ENCODE measurements at regions not wholly inside any gene's neighbourhood (a gene's known extent, or its start where the extent isn't known, plus 50 kb on each side); places are given as distances from the start of the nearest gene placed in this dataset.

DNA sequence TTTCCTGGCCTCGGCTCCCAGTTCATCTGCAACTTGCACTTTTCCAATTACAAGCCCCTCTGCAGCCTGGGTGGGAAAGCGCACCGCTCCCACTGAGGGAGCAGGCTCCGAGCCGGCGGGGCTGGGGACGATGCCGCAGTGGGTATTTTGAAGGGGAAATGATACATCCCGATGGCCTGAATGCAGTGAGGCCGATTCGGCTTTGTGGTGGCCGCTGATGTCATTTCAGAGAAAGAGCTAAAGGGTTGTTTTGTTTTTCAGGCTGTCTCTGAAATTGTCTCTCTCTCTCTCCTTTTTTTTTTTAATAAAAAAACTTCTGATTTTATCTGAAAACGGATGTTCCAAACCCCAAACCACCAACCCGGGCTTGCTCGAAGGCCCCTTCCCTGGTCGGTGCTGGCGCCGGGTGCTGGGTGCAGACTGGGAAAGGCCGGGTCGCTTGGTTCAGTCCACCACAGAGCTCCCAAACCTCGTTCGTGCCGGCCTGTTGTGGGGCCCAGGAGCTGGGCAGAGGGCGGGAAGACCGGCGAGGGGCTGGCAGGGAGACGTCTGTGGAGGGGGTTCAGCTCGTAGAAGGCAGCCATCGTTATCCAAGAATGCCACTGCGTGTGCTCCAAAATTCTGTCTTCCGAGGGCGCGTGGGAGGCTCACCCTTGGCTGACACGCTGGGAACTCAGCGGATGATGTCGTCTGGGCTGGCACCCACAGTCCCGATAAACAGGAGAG lies 102.8 kb downstream of the FOXL1 start:
- no peak for DNase-seq (ENCODE audit: extremely low read depth in 1 of 2, low read depth in 1 of 2)

DNA sequence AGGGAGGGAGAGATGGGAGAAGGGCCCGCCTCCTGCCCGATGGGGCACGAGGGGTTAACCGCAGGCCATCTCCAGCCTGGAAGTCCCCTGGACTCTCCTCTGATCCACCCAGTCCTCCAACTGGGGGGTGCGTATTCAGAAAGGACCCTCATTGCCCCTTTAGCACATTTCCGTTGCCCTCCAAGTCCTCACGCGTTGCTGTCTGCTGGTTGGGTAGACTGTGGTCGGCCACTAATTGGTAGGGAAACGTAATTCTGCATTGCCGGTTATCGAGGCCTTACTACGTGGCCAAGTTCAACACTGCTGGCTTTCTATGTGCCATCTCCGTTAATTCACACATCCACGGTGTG lies 103.4 kb downstream of the FOXL1 start:
- no peak for DNase-seq (ENCODE audit: extremely low read depth in 1 of 2, low read depth in 1 of 2)

DNA sequence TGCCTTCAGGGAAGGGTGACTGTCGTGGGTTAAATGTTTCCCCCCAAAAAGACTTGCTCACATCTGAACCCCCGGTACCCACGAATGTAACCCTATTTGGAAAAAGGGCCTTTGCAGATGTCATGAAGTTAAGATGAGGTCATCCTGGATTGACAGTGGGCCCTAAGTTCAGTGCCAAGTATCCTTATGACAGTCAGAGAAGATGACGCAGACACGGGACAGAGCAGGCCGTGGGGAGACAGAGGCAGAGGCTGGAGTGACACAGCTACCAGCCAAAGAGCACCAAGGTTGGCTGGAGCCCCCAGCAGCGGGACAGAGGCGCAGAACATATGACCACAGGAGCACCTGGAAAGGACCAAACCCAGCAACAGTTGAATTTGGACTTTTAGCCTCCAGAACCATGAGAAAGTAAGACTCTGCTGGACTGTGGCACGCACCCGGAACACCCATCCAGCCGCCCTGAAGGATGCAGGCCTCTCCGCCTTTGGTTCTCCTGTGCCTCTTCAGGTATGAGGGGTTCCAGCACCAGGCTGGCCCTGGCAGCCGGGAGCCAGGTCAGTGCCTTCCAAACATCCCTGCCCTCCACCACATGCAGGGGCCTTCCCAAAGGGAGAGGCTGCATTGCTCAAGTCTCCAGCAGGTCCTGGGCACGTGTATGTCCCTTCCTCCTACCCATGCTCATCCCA lies 104.0 kb downstream of the FOXL1 start:
- DNase-seq (ENCODE audit: extremely low read depth in 1 of 2, low read depth in 1 of 2), result no peak

DNA sequence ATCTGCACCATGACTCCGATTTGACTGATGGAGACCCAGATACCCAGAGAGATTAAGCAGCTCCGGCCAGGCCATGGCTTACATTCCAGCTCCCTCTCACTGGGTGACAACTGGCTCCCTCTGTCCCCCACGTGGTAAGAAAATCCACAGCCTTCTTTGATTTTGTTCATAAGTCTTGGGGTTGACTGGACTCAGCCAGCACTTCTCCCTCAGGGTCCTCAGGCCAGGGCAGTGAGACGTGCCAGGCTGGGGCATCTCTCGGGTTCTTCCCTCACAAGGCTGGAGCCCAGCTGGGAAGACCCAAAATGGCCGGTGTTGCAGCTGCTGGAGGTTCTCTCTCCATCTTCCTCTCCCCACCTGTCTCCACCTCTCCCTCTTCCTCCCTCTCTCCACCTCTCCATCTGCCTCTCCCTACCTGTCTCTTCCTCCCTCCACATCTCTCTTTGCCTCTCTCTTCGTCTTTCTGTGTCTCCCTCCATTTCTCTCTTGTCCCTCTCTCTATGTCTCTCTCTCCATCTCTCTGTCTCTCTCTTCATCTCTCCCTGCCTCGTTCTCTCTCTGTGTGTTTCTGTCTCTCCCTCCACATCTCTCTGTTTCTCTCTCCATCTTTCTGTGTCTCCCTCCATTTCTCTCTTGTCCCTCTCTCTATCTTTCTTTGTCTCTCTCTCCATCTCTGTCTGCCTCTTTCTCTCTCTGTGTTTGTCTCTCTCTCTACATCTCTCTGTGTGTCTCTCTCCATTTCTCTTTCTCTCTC lies 105.3 kb downstream of the FOXL1 start:
- no peak for DNase-seq (ENCODE audit: extremely low read depth in 1 of 2, low read depth in 1 of 2)

DNA sequence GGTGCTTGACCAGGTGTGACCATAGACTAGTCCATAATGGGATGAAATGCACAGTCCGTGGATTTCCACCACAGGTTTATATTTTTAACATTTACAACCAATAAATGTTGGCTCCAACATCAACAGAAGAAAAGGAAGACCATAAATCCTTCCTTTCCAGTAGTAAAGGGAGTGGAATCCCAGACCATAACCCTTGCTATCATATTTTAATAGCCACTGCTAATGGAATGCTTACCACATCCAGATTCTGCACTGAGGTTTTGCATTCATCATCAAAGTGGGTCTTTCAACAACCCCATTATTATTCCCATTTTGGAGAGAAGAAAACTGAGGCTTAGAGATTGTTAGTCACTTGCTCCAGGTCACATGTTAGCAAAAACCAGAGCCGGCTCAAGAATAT lies 106.7 kb downstream of the FOXL1 start:
- DNase-seq (ENCODE audit: extremely low read depth in 1 of 2, low read depth in 1 of 2), result no peak

DNA sequence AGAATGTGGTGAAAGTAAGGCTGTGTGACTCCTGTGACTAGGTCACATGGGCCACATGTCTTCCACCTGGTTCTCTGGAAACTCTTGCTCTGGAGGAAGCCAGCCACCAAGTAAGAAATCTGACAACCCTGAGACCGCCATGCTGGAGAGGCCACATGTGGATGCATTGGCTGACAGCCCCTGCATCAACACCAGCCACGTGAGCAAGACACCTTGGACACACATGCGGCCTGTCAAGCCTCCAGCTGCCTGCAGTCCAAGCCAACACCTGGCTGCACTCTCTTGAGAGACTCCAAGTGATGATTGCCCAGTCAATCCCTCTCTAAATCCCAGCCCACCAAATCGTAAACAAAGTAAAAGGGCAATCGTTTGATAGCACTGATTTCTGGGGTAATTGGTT lies 112.6 kb downstream of the FOXL1 start:
- no peak for DNase-seq (ENCODE audit: extremely low read depth in 1 of 2, low read depth in 1 of 2)

DNA sequence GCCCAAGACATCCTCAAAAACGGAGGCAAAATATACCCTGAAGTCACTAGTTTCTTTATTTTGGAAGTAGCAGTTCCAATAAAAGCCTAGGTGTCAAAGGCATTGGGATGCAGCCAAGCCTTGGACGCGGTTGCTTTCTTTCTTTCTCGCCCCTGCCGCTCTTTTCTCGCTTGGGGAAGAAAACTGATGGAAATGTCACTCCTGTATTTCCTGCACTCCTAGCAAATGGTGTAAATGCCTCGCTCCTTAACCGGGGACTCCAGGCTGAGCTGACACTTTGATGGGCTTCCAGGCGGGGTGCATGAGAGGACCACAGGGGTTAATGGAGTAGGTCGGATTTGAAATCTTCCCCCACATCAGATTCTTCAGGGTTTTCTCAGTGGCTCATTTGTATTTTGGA lies 114.1 kb downstream of the FOXL1 start:
- DNase-seq (ENCODE audit: extremely low read depth in 1 of 2, low read depth in 1 of 2), result no peak

DNA sequence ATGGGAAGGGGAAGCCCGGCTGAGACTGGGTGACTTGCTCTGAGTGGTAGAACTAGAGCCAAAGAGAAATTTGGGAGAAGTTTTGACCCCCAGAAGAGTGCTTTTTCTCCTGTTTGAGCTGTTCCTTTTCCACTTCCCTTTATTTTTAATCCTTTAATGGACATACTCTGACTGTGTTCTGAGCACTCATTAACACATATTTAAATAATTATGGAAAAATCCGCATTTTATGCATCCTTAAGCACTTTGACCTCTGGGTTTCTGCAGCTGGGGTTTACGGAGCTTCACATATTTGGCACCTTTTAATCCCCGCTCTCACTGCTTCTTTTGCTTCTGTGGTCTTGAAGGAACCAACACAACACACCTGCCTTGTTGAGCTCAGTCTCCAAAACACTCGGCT lies 114.7 kb downstream of the FOXL1 start:
- no peak for DNase-seq (ENCODE audit: extremely low read depth in 1 of 2, low read depth in 1 of 2)

DNA sequence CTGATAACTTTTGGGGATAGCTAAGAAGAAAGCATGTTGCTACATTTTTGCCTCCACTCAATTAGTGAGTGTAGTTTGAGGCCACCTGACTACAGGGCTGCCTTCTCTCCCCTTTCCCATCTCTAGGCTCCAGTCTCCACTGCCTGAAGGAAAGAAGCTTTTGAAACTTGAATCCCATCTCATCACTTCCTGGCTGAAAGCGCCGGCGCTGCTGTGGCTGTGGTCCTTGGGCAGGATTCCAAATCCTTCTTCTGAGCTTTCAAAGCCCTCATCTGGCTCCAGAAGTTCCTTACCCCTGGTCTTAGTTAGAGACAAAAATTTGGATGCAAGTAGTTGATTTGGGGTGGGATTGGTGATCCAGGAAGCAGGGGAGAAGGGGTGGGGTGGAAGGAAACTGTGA lies 119.4 kb downstream of the FOXL1 start:
- DNase-seq (ENCODE audit: extremely low read depth in 1 of 2, low read depth in 1 of 2), result no peak

DNA sequence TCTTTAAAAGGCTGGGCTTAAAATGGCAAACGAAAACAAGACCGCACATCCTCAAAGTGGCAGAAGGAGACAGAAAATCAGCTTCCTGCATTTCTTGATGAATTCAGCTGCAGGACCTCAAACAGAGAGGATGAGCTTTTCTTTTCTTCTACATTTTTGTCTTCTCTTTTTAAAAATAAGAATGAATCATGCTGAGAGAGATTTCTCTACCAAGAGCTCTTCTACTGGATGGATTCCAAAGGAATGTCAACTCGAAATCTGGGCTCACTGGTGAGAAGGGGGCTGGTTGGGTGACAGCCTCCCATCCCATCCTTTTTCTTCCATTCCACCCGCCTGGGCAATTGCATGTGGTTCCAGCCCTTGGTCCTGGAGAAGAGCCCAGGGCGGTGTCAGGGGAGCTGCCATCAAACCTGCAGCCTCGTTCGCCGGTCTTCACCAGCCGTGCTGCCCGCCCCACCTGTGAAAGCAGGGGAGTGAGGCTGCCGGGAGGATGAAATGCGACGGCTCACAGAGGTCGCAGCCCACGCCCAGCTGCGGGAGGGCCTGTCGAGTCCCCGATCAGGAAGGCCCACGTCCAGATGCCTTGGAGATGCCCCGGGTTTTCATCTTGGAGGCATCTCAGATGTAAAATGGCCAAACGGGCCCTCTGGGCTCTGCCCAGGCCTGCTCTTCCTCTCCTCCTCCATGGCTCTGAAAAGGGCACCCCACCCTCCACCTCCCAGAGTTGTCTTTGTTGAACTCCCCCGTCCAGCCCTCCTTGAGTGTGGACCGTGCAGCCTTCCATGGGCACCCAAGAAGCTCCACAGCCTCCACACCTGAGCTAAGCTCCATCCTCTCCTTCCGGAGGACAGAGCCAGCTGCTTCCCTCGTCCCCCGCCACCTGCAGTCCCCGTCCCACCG lies 121.9 kb downstream of the FOXL1 start:
- DNase-seq (ENCODE audit: extremely low read depth in 1 of 2, low read depth in 1 of 2), result no peak

DNA sequence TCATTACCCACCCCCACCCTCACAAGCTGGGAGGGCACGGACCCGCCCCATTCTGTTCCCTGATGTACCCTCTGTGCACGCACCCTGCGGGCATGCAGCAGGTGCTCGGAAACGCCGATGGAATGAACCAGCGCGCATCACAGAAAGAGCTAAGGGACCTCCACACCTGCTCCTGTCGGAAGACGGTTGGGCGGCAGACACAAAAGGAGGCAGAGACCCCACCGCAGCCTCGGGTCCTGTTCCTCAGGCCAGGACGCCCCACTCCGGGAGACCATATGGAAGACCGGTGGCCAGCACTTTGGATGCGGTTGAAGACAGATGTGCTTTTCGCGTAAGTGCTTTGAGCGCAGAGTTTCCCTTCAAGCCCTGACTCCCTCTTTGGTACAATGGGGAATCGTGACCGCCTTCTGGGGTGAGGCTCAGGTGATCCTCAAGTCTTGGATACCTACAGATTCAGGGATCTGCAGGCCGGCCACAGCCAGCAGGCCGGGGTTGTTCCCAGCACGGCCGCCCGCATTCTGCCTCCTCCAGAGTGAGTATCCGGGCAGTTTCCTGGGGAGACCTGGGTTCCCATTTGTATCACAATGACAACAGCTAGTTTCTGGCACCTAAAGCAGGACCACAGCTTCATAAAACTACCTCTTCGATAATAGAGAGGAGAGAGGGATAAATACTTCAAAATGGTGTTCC lies 123.1 kb downstream of the FOXL1 start:
- no peak for DNase-seq (ENCODE audit: extremely low read depth in 1 of 2, low read depth in 1 of 2)

DNA sequence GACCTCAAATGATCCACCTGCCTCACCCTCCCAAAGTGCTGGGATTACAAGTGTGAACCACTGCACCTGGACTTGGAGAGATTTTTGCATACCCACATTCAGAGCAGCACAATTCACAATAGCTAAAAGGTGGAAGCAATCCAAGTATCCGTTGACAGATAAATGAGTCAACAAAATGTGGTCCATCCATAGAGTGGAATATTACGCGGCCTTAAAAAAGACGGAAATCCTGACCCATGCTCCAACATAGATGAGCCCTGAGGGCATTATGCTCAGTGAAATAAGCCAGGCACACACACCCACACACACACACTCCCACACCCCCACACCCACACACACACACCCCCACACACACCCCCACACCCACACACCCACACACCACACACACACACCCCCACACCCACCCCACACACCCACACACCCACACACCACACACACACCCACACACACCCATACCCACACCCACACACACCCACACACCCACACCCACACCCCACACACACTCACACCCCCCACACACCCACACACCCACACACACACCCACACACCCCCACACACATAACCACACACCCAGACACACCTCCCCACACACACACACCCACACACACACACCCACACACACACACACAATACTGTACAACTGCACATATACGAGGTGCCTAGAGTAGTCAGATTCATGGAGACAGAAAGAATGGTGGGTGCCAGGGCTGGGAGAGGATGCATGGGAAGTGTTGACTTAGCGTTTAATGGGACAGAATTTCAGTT lies 124.7 kb downstream of the FOXL1 start:
- no peak for DNase-seq (ENCODE audit: extremely low read depth in 1 of 2, low read depth in 1 of 2)

DNA sequence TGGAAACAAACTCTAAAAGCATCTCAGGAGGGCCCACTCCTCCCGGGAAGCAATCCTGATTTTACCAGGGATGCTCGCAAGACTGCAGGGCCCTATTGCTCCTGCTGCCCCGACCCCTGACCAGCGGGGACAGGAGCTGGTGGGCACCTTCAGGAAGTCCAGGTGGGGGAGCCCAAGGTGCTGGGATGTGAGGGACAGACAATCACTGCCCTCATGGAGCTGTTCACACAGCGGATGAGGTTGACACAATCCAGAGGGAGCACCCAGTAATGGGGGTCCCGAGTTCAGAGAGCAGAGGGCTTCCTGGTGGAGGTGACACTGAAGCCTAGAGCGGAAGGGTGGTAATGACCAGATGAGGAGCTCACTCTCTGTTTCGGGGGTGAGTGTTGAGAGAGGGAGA lies 126.2 kb downstream of the FOXL1 start:
- DNase-seq (ENCODE audit: extremely low read depth in 1 of 2, low read depth in 1 of 2), result no peak

DNA sequence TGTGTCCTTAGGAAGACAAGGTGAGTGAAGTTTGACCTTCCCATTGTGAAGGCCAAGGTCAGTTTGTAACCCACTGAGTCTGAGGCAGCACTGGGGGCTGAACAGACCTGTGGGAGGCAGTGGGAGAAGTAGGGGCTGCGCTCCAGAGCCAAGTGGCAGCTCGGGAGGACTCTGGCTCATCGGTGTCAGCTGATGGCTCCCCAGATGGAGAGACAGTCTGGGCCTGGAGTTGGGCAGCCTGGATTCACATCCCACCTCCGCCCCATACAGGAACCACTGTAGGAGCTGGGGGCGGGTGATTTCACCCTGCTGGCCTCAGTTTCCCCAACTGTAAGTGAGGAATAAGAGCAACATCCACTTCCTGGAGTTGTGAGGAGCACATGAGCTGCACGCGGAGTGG lies 128.4 kb downstream of the FOXL1 start:
- no peak for DNase-seq (ENCODE audit: extremely low read depth in 1 of 2, low read depth in 1 of 2)

DNA sequence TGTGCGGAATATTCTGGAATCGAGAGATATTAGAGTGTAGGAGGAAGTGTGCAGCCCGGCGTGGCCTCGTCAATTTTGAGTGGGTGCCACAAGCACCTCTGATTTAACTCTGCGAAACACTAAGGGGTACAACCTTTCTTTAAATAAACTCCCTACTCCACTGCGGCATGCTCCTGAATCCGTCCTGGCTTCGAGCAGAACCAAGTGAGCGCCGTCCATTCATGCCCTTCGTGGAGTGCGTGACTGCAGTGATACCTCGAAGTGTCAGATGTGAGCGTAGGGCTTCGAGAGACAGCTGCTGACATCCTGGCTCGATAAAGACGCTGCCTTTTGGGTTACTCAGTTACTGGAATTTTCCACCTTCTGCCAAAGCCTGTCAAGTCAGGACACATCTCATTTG lies 128.8 kb downstream of the FOXL1 start:
- no peak for DNase-seq (ENCODE audit: extremely low read depth in 1 of 2, low read depth in 1 of 2)

DNA sequence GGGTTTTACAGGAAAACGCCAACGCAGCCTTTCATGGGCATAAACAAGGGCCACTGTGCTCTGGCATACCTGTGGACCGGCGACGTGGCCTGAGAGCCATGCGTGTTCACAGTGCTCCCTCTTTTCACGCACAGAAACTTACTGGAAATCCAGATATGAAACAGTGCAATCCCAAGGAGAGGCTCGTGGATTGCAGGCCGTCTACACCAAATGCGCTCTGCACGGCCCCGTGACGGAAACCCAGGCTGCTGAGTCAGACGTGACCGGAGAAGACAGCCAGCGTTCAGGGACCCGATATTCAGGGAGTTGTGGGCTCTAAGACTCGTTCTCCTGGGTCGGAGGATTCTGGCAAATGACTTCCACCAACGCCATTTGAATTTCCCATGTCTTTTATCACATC lies 129.2 kb downstream of the FOXL1 start:
- DNase-seq (ENCODE audit: extremely low read depth in 1 of 2, low read depth in 1 of 2), result no peak

DNA sequence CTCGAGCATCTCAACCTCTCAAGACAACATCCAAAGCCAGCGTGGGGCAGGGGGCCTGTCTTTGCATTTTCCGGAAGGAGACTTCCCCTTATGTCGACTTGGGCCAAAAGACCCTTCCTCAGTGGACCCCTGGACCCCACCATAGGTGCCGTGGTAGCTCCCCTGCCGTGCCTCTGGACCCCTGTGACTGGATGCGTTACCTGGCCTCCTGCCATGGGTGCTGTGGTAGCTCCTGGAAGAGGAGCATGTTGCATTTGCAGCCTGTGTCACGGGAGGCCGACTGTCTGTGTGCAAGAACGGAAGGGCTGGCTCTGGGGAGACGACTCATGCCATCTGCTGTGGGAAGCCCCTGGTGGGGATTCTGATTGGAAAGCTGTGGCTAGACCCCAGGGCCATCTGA lies 130.1 kb downstream of the FOXL1 start:
- DNase-seq (ENCODE audit: extremely low read depth in 1 of 2, low read depth in 1 of 2), result no peak

DNA sequence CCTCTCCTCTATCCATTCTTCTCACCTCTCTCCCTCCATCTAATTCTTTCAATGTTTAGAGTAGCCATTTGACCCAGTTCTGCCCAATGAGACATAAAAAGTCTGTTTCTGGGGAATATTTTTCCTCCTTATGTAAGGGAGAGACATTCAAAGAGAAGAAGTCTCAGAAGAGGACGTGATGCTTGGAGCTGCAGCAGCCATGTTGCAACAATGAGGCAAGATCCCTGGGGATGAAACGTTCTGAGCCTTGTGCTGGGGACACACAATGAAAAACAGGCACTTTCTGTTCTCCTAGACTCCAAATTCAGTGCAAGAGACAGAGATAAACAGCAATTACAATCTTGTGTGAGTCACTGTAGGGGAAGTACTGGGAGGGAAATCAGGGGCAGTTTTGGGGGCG lies 130.8 kb downstream of the FOXL1 start:
- no peak for DNase-seq (ENCODE audit: extremely low read depth in 1 of 2, low read depth in 1 of 2)

DNA sequence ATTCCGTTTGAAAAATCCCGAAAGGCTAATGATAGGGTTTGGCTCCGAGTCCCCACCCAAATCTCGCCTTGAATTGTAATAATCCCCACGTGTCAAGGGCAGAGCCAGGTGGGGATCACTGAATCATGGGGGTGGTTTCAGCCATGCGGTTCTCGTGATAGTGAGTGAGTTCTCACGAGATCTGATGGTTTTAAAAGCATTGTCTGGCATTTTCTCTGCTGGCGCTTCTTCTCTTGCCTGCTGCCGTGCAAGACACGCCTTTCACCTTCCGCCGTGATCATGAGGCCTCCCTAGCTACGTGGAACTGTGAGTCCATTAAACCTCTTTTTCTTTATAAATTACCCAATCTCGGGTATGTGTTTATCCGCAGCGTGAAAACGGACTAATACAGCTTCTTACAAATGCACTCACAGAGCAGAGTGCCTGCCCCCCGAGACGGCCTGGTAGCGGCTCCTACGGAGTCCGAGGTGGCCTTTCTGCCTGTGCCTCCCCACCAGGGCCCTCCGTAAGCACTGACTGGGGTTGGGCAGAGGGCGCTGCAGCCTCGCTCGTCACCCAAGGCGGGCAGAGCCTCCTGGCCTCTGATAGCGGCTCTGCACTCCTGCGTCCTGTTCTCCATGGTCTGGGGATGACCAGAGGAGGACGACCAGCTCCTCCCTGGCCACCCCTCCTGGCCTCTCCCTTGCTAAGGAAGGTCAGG lies 131.7 kb downstream of the FOXL1 start:
- DNase-seq (ENCODE audit: extremely low read depth in 1 of 2, low read depth in 1 of 2), result no peak

Measured in stimulated activated CD8-positive, alpha-beta memory T cell treated with anti-CD3 and anti-CD28 coated beads, Interleukin-7, amount 100 ng/mL, for 48 hours (primary cell).